ENCODE measurements at regions not wholly inside any gene's neighbourhood (a gene's known extent, or its start where the extent isn't known, plus 50 kb on each side); places are given as distances from the start of the nearest gene placed in this dataset. TPM values are rescaled to one million over a fixed set of nuclear protein-coding genes. Genes with fewer than 3 reads are reported as not detected.

Small RNA genes lying in the stretch of these regions (microRNA-seq; reads per million reads assigned to microRNA genes)
- not detected for gene MIR4436A (ENCODE audit: unreplicated experiment)
